ENCODE measurements at regions not wholly inside any gene's neighbourhood (a gene's known extent, or its start where the extent isn't known, plus 50 kb on each side); places are given as distances from the start of the nearest gene placed in this dataset.

DNA sequence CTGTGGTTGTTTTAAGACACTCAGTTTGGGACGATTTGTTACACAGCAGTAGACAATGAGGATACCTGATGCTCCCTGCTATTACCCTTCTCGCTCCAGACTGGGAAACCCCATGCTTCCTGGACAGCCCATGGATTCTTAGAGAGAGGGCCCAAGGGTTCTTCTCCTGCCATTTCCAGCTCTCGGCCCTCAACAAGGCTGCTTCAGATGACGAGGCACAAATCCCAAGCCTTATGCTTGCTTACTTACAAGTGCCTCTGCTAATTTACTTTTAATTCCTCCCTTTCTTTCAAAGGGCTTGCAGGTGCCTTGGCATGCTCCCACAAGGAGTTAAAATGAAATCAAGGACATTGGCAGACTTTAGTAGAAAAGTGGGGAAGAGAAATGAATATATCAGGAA, 79.4 kb downstream of the GADD45G start:
- Histone ChIP-seq H3K27me3 (ENCODE audit: low read length) (no peaks in the 10 kb centered on the region), H2AFZ (ENCODE audit: low read depth, low read length, severe bottlenecking) (no peak overlapping the region), H3K4me3 (ENCODE audit: insufficient read depth, low read length, poor library complexity, severe bottlenecking) (no peak overlapping the region), H3K79me2 (ENCODE audit: insufficient read depth, low read length) (no peaks in the 10 kb centered on the region), H3K27ac (ENCODE audit: low read depth, low read length) (no peak overlapping the region), H3K36me3 (ENCODE audit: low read length) (no peaks in the 10 kb centered on the region), H3K9me3 (ENCODE audit: insufficient read depth, low read length) (no peaks in the 10 kb centered on the region), H3F3A (ENCODE audit: insufficient read depth) (no peaks in the 10 kb centered on the region), H3K4me2 (ENCODE audit: low read depth, low read length, poor library complexity, severe bottlenecking) (no peak overlapping the region), H3K9ac (ENCODE audit: low read length) (no peak overlapping the region), H3K9me2 (replicated peaks; ENCODE audit: insufficient read depth, low read length) (no peaks in the 10 kb centered on the region), H4K20me1 (ENCODE audit: low read depth, low read length) (no peaks in the 10 kb centered on the region)
- TF ChIP-seq, protein P1, sequence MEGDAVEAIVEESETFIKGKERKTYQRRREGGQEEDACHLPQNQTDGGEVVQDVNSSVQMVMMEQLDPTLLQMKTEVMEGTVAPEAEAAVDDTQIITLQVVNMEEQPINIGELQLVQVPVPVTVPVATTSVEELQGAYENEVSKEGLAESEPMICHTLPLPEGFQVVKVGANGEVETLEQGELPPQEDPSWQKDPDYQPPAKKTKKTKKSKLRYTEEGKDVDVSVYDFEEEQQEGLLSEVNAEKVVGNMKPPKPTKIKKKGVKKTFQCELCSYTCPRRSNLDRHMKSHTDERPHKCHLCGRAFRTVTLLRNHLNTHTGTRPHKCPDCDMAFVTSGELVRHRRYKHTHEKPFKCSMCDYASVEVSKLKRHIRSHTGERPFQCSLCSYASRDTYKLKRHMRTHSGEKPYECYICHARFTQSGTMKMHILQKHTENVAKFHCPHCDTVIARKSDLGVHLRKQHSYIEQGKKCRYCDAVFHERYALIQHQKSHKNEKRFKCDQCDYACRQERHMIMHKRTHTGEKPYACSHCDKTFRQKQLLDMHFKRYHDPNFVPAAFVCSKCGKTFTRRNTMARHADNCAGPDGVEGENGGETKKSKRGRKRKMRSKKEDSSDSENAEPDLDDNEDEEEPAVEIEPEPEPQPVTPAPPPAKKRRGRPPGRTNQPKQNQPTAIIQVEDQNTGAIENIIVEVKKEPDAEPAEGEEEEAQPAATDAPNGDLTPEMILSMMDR (IDR thresholded peaks at IDR 0.05; ENCODE audit: insufficient read depth, low read length, poor library complexity, severe bottlenecking): no peak
- no peak for TF ChIP-seq EZH2phosphoT487 (conservative IDR thresholded peaks at IDR 0.05; ENCODE audit: low read length)

DNA sequence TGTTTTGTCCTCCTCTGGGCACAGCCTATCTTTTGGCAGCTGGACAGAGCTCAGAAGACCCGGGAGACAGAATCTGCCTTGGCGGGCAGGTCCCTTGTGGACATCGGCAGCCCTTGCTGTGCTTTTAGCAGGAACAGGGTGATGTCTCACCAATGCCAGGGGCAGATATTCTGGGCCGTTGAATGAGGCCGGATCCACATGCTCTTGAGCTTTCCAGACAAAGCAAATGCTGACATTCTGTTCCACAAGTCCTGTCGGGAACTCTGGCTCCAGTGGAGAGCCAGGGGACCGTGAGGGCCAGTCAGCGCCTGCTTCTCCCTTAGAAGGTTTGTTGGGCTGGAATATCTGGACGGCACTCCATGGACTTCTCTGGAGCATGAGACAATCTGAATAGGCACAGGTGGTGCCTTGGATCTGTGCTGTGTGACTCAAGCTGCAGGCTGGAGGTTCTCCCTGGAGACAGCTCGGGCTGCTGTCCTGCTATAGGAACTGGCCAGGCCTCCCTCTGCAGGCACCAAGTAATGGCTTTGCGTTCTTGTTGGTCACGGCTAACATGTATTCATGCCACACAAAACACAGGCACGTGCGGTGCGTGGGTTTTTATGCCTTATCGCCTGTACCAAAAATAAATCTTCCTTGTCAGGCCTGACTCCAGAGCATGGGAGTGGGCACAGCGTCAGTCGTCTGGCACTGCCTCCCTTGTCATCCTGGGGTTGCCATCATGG, 80.3 kb downstream of the GADD45G start:
- no peaks in the 10 kb centered on the region for H3K9me3 ChIP-seq (ENCODE audit: insufficient read depth, low read length)
- H3K27ac ChIP-seq (ENCODE audit: low read depth, low read length): no peak overlapping the region
- H3K9ac ChIP-seq (ENCODE audit: low read length): no peak overlapping the region

DNA sequence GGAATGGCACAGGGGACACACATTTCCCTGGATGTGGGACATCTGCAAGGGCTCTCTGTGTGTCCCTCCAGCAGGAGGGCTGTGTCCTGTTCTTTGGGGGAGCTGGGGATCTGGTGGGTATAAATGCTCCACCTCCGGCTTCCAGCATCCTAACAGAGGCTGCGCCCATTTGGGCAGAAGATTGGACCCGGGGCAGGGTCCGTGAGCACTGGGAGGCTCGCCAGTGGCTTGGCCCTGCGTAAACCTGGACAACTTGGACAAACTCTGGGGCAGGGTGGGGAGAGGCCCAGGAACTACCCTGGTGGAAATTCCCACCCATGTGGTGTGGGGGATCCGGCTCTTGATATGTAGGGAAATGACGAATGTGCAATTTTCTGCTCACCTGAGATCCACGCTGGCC, 80.9 kb downstream of the GADD45G start:
- H3K36me3 ChIP-seq (ENCODE audit: low read length): no peaks in the 10 kb centered on the region
- TF ChIP-seq, protein P1 (IDR thresholded peaks at IDR 0.05; ENCODE audit: insufficient read depth, low read length, poor library complexity, severe bottlenecking): no peak
- H3K4me2 ChIP-seq (ENCODE audit: low read depth, low read length, poor library complexity, severe bottlenecking): no peak overlapping the region

More for the DNA sequence above, 80.3 kb downstream of the GADD45G start:
- no peaks in the 10 kb centered on the region for H3K79me2 ChIP-seq (ENCODE audit: insufficient read depth, low read length)
- no peak overlapping the region for H3K4me2 ChIP-seq (ENCODE audit: low read depth, low read length, poor library complexity, severe bottlenecking)
- no peaks in the 10 kb centered on the region for H4K20me1 ChIP-seq (ENCODE audit: low read depth, low read length)
- no peak overlapping the region for H3K4me3 ChIP-seq (ENCODE audit: insufficient read depth, low read length, poor library complexity, severe bottlenecking)
- TF ChIP-seq EZH2phosphoT487 (conservative IDR thresholded peaks at IDR 0.05; ENCODE audit: low read length): no peak
- TF ChIP-seq, protein P1 (IDR thresholded peaks at IDR 0.05; ENCODE audit: insufficient read depth, low read length, poor library complexity, severe bottlenecking): no peak
- H3K27me3 ChIP-seq (ENCODE audit: low read length): no peaks in the 10 kb centered on the region
- H2AFZ ChIP-seq (ENCODE audit: low read depth, low read length, severe bottlenecking): no peak overlapping the region
- no peaks in the 10 kb centered on the region for H3K9me2 ChIP-seq (replicated peaks; ENCODE audit: insufficient read depth, low read length)
- no peaks in the 10 kb centered on the region for H3K36me3 ChIP-seq (ENCODE audit: low read length)
- no peaks in the 10 kb centered on the region for H3F3A ChIP-seq (ENCODE audit: insufficient read depth)

More for the DNA sequence above, 80.9 kb downstream of the GADD45G start:
- Histone ChIP-seq H3K27ac (ENCODE audit: low read depth, low read length) (no peak overlapping the region), H3K9me2 (replicated peaks; ENCODE audit: insufficient read depth, low read length) (no peaks in the 10 kb centered on the region), H4K20me1 (ENCODE audit: low read depth, low read length) (no peaks in the 10 kb centered on the region), H2AFZ (ENCODE audit: low read depth, low read length, severe bottlenecking) (no peak overlapping the region), H3K9me3 (ENCODE audit: insufficient read depth, low read length) (no peaks in the 10 kb centered on the region), H3K4me3 (ENCODE audit: insufficient read depth, low read length, poor library complexity, severe bottlenecking) (no peak overlapping the region), H3K27me3 (ENCODE audit: low read length) (no peaks in the 10 kb centered on the region), H3K9ac (ENCODE audit: low read length) (no peak overlapping the region), H3F3A (ENCODE audit: insufficient read depth) (no peaks in the 10 kb centered on the region), H3K79me2 (ENCODE audit: insufficient read depth, low read length) (no peaks in the 10 kb centered on the region)

Data from SU-DHL-6 (cell line).